Neutrophil (primary cell): ENCODE measurements at regions not wholly inside any gene's neighbourhood (a gene's known extent, or its start where the extent isn't known, plus 50 kb on each side); places are given as distances from the start of the nearest gene placed in this dataset.

Experiments used
- H3K27ac ChIP-seq: fragments of 200-600 bp; sonication (generic); 2 replicates; pipeline ENCODE4 v1.5.1; 2016; ENCODE audit warnings: mild to moderate bottlenecking, moderate library complexity
- H3K27me3 ChIP-seq: fragments of 200-600 bp; sonication (generic); 2 replicates; pipeline ENCODE4 v1.6.0; 2016; ENCODE audit warnings: mild to moderate bottlenecking
- H3K36me3 ChIP-seq: fragments of 200-600 bp; sonication (generic); 2 replicates; pipeline ENCODE4 v1.5.1; 2017
- H3K4me1 ChIP-seq, 2 experiments: fragments of 200-600 bp in 1 of 2; sonication (generic) in 1 of 2; 1 replicate in 1 of 2; 2 replicates in 1 of 2; pipeline versions ENCODE4 v1.5.1 to v1.6.1; 2013 to 2016; ENCODE audit warnings: low read depth in 1 of 2, low read length in 1 of 2, mild to moderate bottlenecking in 1 of 2, moderate library complexity in 1 of 2; ENCODE audit not compliant: control insufficient read depth in 1 of 2, insufficient read depth in 1 of 2
- H3K4me3 ChIP-seq, 2 experiments: fragments of 200-600 bp in 1 of 2; sonication (generic) in 1 of 2; 1 replicate in 1 of 2; 2 replicates in 1 of 2; pipeline ENCODE4 v1.5.1; 2013 to 2016; ENCODE audit warnings: low read depth in 1 of 2, low read length in 1 of 2, mild to moderate bottlenecking in 1 of 2, moderate library complexity in 1 of 2
- H3K9me3 ChIP-seq: fragments of 200-600 bp; sonication (generic); 2 replicates; pipeline ENCODE4 v1.5.1; 2016
- CTCF ChIP-seq: fragments of 200-600 bp; sonication (generic); IDR thresholded peaks from 2 replicates; pipeline ENCODE4 v1.5.1; 2016; ENCODE audit warnings: antibody characterized with exemption

- Histone ChIP-seq H3K9me3 (no peaks in the 10 kb centered on the region), H3K4me3 (no peak overlapping the region), H3K27ac (no peak overlapping the region), H3K36me3 (no peaks in the 10 kb centered on the region), H3K27me3 (no peaks in the 10 kb centered on the region), H3K4me1 (peaks cover 0 to 17% of the 10 kb centered on the region in 2 experiments)
- TF ChIP-seq CTCF = no peak
These were observed 321.0 kb downstream of the BCL11B start for GRCh38 chr14:98951031-98951430.

GRCh38 chr14:98951521-98952152 is 320.4 kb downstream of the BCL11B start:
- Histone ChIP-seq H3K27ac (no peak overlapping the region), H3K4me3 (no peak overlapping the region), H3K36me3 (no peaks in the 10 kb centered on the region), H3K27me3 (no peaks in the 10 kb centered on the region), H3K9me3 (no peaks in the 10 kb centered on the region), H3K4me1 (peaks cover 0 to 17% of the 10 kb centered on the region in 2 experiments)
- no peak for TF ChIP-seq CTCF

GRCh38 chr14:98952593-98953350 is 319.2 kb downstream of the BCL11B start:
- H3K9me3 ChIP-seq = no peaks in the 10 kb centered on the region
- peaks cover 0 to 24% of the 10 kb centered on the region in 2 experiments for H3K4me1 ChIP-seq
- no peaks in the 10 kb centered on the region for H3K36me3 ChIP-seq
- no peak overlapping the region for H3K4me3 ChIP-seq
- H3K27me3 ChIP-seq = no peaks in the 10 kb centered on the region
- H3K27ac ChIP-seq = no peak overlapping the region
- no peak for TF ChIP-seq CTCF

GRCh38 chr14:98953551-98954348 is 318.2 kb downstream of the BCL11B start:
- Histone ChIP-seq H3K27me3 (no peaks in the 10 kb centered on the region), H3K27ac (no peak overlapping the region), H3K9me3 (no peaks in the 10 kb centered on the region), H3K4me1 (peaks cover 0 to 27% of the 10 kb centered on the region in 2 experiments), H3K36me3 (no peaks in the 10 kb centered on the region), H3K4me3 (no peak overlapping the region)
- no peak for TF ChIP-seq CTCF

- H3K27me3 ChIP-seq = no peaks in the 10 kb centered on the region
- no peak overlapping the region for H3K27ac ChIP-seq
- H3K4me3 ChIP-seq = no peak overlapping the region
- H3K9me3 ChIP-seq = no peaks in the 10 kb centered on the region
- no peaks in the 10 kb centered on the region for H3K36me3 ChIP-seq
- no peak for TF ChIP-seq CTCF
- H3K4me1 ChIP-seq = peaks cover 0 to 21% of the 10 kb centered on the region in 2 experiments
These were observed 317.5 kb downstream of the BCL11B start for GRCh38 chr14:98954349-98955000.
